SJSA1 (cell line): ENCODE measurements at regions not wholly inside any gene's neighbourhood (a gene's known extent, or its start where the extent isn't known, plus 50 kb on each side); places are given as distances from the start of the nearest gene placed in this dataset.
A peak's percentile ranks its signal among the peaks of the same experiment; 100 is the strongest.

Source experiments
- DNase-seq, 2 experiments: peaks; one replicate each; pipeline ENCODE4 v3.0.0-alpha.2; 2015 to 2020; ENCODE audit warnings: low spot score in 2 of 2, low read depth in 1 of 2
- H3K27ac ChIP-seq: fragments of 250-450 bp; sonication (Bioruptor Pico); 2 replicates; pipeline ENCODE4 v1.5.1; 2020; ENCODE audit warnings: mild to moderate bottlenecking, moderate library complexity
- H3K27me3 ChIP-seq: fragments of 250-450 bp; sonication (Bioruptor Pico); replicated peaks from 2 replicates; pipeline ENCODE4 v1.5.1; 2020; ENCODE audit warnings: mild to moderate bottlenecking, moderate library complexity
- H3K36me3 ChIP-seq: fragments of 250-450 bp; sonication (Bioruptor Pico); 2 replicates; pipeline ENCODE4 v1.5.1; 2020; ENCODE audit warnings: mild to moderate bottlenecking
- H3K4me1 ChIP-seq: fragments of 250-450 bp; sonication (Bioruptor Pico); replicated peaks from 2 replicates; pipeline ENCODE4 v1.6.1; 2021; ENCODE audit warnings: mild to moderate bottlenecking
- H3K4me3 ChIP-seq: fragments of 250-450 bp; sonication (Bioruptor Pico); 2 replicates; pipeline ENCODE4 v1.5.1; 2020; ENCODE audit warnings: mild to moderate bottlenecking
- H3K9me3 ChIP-seq: fragments of 250-450 bp; sonication (Bioruptor Pico); replicated peaks from 2 replicates; pipeline ENCODE4 v1.5.1; 2020; ENCODE audit warnings: mild to moderate bottlenecking

GRCh38 chr2:64214281-64215115, 70.3 kb upstream of the PELI1 start:
- peak in 1 of 2 experiments; percentile 61 for DNase-seq
- peaks cover 38% of the 10 kb centered on the region for H3K4me1 ChIP-seq

GRCh38 chr2:64217198-64217869, 73.1 kb upstream of the PELI1 start:
- H3K4me1 ChIP-seq = peaks cover 39% of the 10 kb centered on the region
- no peaks in the 10 kb centered on the region; the same call in 1 of the 2 replicates for H3K27me3 ChIP-seq
- H3K27ac ChIP-seq = no peak overlapping the region
- H3K36me3 ChIP-seq = no peaks in the 10 kb centered on the region
- H3K9me3 ChIP-seq = no peaks in the 10 kb centered on the region
- no peak for DNase-seq
- H3K4me3 ChIP-seq = no peak overlapping the region

More at GRCh38 chr2:64214281-64215115, 70.3 kb upstream of the PELI1 start:
- no peaks in the 10 kb centered on the region for H3K27me3 ChIP-seq
- H3K4me3 ChIP-seq = no peak overlapping the region
- no peaks in the 10 kb centered on the region for H3K9me3 ChIP-seq
- no peaks in the 10 kb centered on the region for H3K36me3 ChIP-seq
- peak overlapping the region; percentile 16; the same call in 1 of the 2 replicates for H3K27ac ChIP-seq

- Histone ChIP-seq H3K9me3 (no peaks in the 10 kb centered on the region), H3K36me3 (no peaks in the 10 kb centered on the region), H3K4me3 (no peak overlapping the region), H3K4me1 (peaks cover 29% of the 10 kb centered on the region), H3K27ac (no peak overlapping the region), H3K27me3 (no peaks in the 10 kb centered on the region; the same call in 1 of the 2 replicates)
- DNase-seq = no peak
These were observed 74.0 kb upstream of the PELI1 start for GRCh38 chr2:64218137-64218802.

- DNase-seq = no peak
- H3K27me3 ChIP-seq = no peaks in the 10 kb centered on the region; the same call in 1 of the 2 replicates
- H3K36me3 ChIP-seq = no peaks in the 10 kb centered on the region
- H3K27ac ChIP-seq = no peak overlapping the region
- H3K4me3 ChIP-seq = no peak overlapping the region
- H3K9me3 ChIP-seq = no peaks in the 10 kb centered on the region
- H3K4me1 ChIP-seq = peaks cover 21% of the 10 kb centered on the region
These were observed 74.9 kb upstream of the PELI1 start for GRCh38 chr2:64219149-64219548.

- Histone ChIP-seq H3K36me3 (no peaks in the 10 kb centered on the region), H3K4me1 (peaks cover 9% of the 10 kb centered on the region), H3K9me3 (no peaks in the 10 kb centered on the region), H3K27ac (no peak overlapping the region), H3K4me3 (no peak overlapping the region), H3K27me3 (no peaks in the 10 kb centered on the region; the same call in 1 of the 2 replicates)
- no peak for DNase-seq
These were observed 76.0 kb upstream of the PELI1 start for GRCh38 chr2:64220265-64220664.

GRCh38 chr2:64220894-64221617, 76.8 kb upstream of the PELI1 start:
- Histone ChIP-seq H3K4me1 (peaks cover 6% of the 10 kb centered on the region; the same call in 1 of the 2 replicates), H3K36me3 (no peaks in the 10 kb centered on the region), H3K27me3 (no peaks in the 10 kb centered on the region; the same call in 1 of the 2 replicates), H3K27ac (no peak overlapping the region), H3K9me3 (no peaks in the 10 kb centered on the region), H3K4me3 (no peak overlapping the region)
- DNase-seq = no peak

GRCh38 chr2:64221935-64222334, 77.7 kb upstream of the PELI1 start:
- Histone ChIP-seq H3K9me3 (no peaks in the 10 kb centered on the region), H3K27me3 (no peaks in the 10 kb centered on the region; the same call in 1 of the 2 replicates), H3K4me3 (no peak overlapping the region), H3K4me1 (peaks cover 6% of the 10 kb centered on the region; the same call in 1 of the 2 replicates), H3K36me3 (no peaks in the 10 kb centered on the region), H3K27ac (no peak overlapping the region)
- no peak for DNase-seq

GRCh38 chr2:64222351-64222750, 78.1 kb upstream of the PELI1 start:
- H3K36me3 ChIP-seq = no peaks in the 10 kb centered on the region
- H3K4me3 ChIP-seq = no peak overlapping the region
- H3K27me3 ChIP-seq = no peaks in the 10 kb centered on the region; the same call in 1 of the 2 replicates
- no peak for DNase-seq
- no peaks in the 10 kb centered on the region for H3K9me3 ChIP-seq
- H3K4me1 ChIP-seq = peaks cover 6% of the 10 kb centered on the region; the same call in 1 of the 2 replicates
- no peak overlapping the region for H3K27ac ChIP-seq

GRCh38 chr2:64223055-64223454, 78.8 kb upstream of the PELI1 start:
- H3K9me3 ChIP-seq = no peaks in the 10 kb centered on the region
- no peak overlapping the region for H3K4me3 ChIP-seq
- no peak for DNase-seq
- H3K4me1 ChIP-seq = peaks cover 9% of the 10 kb centered on the region
- no peaks in the 10 kb centered on the region for H3K36me3 ChIP-seq
- H3K27me3 ChIP-seq = no peaks in the 10 kb centered on the region; the same call in 1 of the 2 replicates
- H3K27ac ChIP-seq = no peak overlapping the region

GRCh38 chr2:64225491-64225890, 81.3 kb upstream of the PELI1 start:
- H3K4me1 ChIP-seq = peaks cover 17% of the 10 kb centered on the region
- no peaks in the 10 kb centered on the region for H3K9me3 ChIP-seq
- no peaks in the 10 kb centered on the region; the same call in 1 of the 2 replicates for H3K27me3 ChIP-seq
- no peak overlapping the region for H3K4me3 ChIP-seq
- no peak for DNase-seq
- H3K36me3 ChIP-seq = no peaks in the 10 kb centered on the region
- no peak overlapping the region for H3K27ac ChIP-seq

GRCh38 chr2:64226611-64227010, 82.4 kb upstream of the PELI1 start:
- Histone ChIP-seq H3K36me3 (no peaks in the 10 kb centered on the region), H3K4me3 (no peak overlapping the region), H3K27ac (no peak overlapping the region), H3K4me1 (peaks cover 10% of the 10 kb centered on the region), H3K9me3 (no peaks in the 10 kb centered on the region), H3K27me3 (no peaks in the 10 kb centered on the region; the same call in 1 of the 2 replicates)
- DNase-seq = no peak

- DNase-seq = no peak
- Histone ChIP-seq H3K36me3 (no peaks in the 10 kb centered on the region), H3K27ac (no peak overlapping the region), H3K4me3 (peak overlapping the region; percentile 26), H3K4me1 (peaks cover 10% of the 10 kb centered on the region), H3K9me3 (no peaks in the 10 kb centered on the region), H3K27me3 (no peaks in the 10 kb centered on the region)
These were observed 83.4 kb upstream of the PELI1 start for GRCh38 chr2:64227603-64228125.

- no peaks in the 10 kb centered on the region for H3K9me3 ChIP-seq
- no peaks in the 10 kb centered on the region for H3K36me3 ChIP-seq
- peak; percentile 39 to 59 for DNase-seq
- peaks cover 10% of the 10 kb centered on the region for H3K4me1 ChIP-seq
- peak overlapping the region; percentile 26 for H3K4me3 ChIP-seq
- no peaks in the 10 kb centered on the region for H3K27me3 ChIP-seq
- H3K27ac ChIP-seq = no peak overlapping the region
These were observed 84.0 kb upstream of the PELI1 start for GRCh38 chr2:64228126-64228678.
